ENCODE measurements at regions not wholly inside any gene's neighbourhood (a gene's known extent, or its start where the extent isn't known, plus 50 kb on each side); places are given as distances from the start of the nearest gene placed in this dataset.

GRCh38 chr5:159849437-159850083, 66.7 kb upstream of the ADRA1B start:
- H3K9me3 Mint-ChIP-seq = no peaks in the 10 kb centered on the region
- no peak overlapping the region for H3K4me3 Mint-ChIP-seq
- H3K36me3 Mint-ChIP-seq (ENCODE audit: low read depth) = no peaks in the 10 kb centered on the region
- H3K27me3 Mint-ChIP-seq = peaks cover 3% of the 10 kb centered on the region
- intact Hi-C loops (cut with micrococcal nuclease) = no loop called here
- H3K4me1 Mint-ChIP-seq (ENCODE audit: low read depth) = no peaks in the 10 kb centered on the region
- no peak overlapping the region for H3K27ac Mint-ChIP-seq

- H3K4me1 Mint-ChIP-seq (ENCODE audit: low read depth) = no peaks in the 10 kb centered on the region
- H3K36me3 Mint-ChIP-seq (ENCODE audit: low read depth) = no peaks in the 10 kb centered on the region
- intact Hi-C loops (cut with micrococcal nuclease) = no loop called here
- no peaks in the 10 kb centered on the region for H3K9me3 Mint-ChIP-seq
- no peak overlapping the region for H3K4me3 Mint-ChIP-seq
- no peak overlapping the region for H3K27ac Mint-ChIP-seq
- H3K27me3 Mint-ChIP-seq = peaks cover 7% of the 10 kb centered on the region
Observed at GRCh38 chr5:159850160-159850559, 66.1 kb upstream of the ADRA1B start.

DNA sequence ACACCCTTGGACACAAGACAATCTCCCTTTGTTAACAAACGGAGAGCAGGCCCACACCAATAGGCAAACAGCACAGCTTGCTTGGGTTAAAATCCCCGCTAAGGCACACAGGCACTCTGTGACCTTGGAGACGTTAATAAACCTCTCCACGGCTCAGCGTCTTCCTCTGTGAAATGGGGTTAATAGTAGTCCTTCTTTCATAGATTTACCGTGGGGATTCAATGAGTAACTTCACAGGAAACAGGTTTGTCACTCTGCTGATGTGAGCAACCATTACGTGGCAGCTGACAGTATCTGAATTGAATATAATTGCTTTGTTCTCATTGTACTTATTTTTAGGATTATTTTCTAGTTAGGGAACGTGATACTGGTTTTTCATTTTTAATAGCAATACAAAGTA, 65.2 kb upstream of the ADRA1B start:
- Mint-ChIP-seq H3K27ac (no peak overlapping the region), H3K27me3 (peaks cover 11% of the 10 kb centered on the region), H3K4me1 (ENCODE audit: low read depth) (no peaks in the 10 kb centered on the region), H3K36me3 (ENCODE audit: low read depth) (no peaks in the 10 kb centered on the region), H3K9me3 (no peaks in the 10 kb centered on the region), H3K4me3 (no peak overlapping the region)
- intact Hi-C loops (cut with micrococcal nuclease) = no loop called here

DNA sequence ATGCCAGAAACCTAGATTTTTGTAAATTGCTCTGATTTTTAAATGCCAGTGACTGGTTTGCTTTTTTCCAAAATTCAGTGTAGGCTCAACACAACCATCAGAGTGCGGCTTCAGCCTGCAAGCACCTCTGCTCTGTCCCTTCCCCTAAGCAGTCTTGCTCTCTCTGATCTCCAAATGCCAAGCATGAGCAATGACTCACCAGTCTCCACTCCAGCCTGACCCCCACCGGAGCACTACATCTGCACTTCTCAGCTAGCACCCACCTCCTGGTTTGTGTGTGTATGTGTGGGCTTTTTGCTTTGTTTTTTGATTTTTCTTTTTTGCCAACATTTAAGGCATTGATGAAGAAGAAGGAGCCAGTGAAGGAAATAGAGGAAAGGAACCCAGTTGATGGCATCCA, 61.4 kb upstream of the ADRA1B start:
- peaks cover 14% of the 10 kb centered on the region for H3K27me3 Mint-ChIP-seq
- intact Hi-C loops (cut with micrococcal nuclease) = no loop called here
- no peak overlapping the region for H3K4me3 Mint-ChIP-seq
- no peaks in the 10 kb centered on the region for H3K9me3 Mint-ChIP-seq
- no peaks in the 10 kb centered on the region for H3K4me1 Mint-ChIP-seq (ENCODE audit: low read depth)
- H3K27ac Mint-ChIP-seq = no peak overlapping the region
- H3K36me3 Mint-ChIP-seq (ENCODE audit: low read depth) = no peaks in the 10 kb centered on the region

- no peaks in the 10 kb centered on the region for H3K4me1 Mint-ChIP-seq (ENCODE audit: low read depth)
- no peaks in the 10 kb centered on the region for H3K9me3 Mint-ChIP-seq
- H3K27me3 Mint-ChIP-seq = peaks cover 15% of the 10 kb centered on the region
- intact Hi-C loops (cut with micrococcal nuclease) = no loop called here
- H3K4me3 Mint-ChIP-seq = no peak overlapping the region
- no peaks in the 10 kb centered on the region for H3K36me3 Mint-ChIP-seq (ENCODE audit: low read depth)
- H3K27ac Mint-ChIP-seq = no peak overlapping the region
Observed at GRCh38 chr5:159855476-159856191, 60.6 kb upstream of the ADRA1B start.

DNA sequence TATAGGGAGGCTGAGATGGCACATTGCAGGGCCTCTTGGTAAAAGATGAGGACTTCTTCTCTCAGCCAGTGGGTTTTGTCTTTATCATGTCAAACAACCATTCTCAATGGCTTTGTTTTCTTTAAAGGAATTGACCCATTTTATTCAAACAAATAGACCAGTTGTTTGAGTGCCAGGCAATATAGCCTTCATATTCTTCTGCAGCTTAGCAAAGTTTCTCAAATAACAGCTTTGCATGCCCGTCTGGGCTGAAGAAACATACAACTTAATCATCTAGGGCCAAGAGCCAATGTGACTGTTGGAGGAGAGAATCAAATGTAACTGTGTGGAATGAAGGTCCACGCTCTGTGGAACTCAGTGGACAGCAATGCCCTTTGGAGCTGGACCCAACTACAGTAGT, 57.4 kb upstream of the ADRA1B start:
- Mint-ChIP-seq H3K27me3 (peaks cover 22% of the 10 kb centered on the region), H3K9me3 (no peaks in the 10 kb centered on the region), H3K4me3 (no peak overlapping the region), H3K36me3 (ENCODE audit: low read depth) (no peaks in the 10 kb centered on the region), H3K4me1 (ENCODE audit: low read depth) (no peaks in the 10 kb centered on the region), H3K27ac (no peak overlapping the region)
- intact Hi-C loops (cut with micrococcal nuclease) = no loop called here

DNA sequence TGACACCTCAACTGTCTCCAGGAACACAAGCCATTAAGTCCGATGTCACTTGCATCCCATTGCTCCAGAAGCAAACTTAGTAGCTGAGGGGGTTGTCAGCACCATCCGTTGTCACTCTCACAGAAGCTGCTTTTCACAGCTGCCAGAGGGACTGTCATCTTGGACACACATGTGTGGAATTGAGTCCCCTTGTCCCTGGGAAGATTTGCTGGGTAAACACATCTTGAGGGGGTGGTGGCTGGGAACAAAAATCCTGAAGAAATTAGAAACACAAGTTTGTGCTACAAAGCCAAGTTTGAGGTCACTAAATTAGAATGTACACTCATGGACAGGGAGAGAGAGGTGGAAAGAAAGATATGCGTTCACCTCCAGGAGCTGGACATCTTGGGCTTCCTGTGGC, 55.2 kb upstream of the ADRA1B start:
- H3K36me3 Mint-ChIP-seq (ENCODE audit: low read depth) = no peaks in the 10 kb centered on the region
- H3K4me1 Mint-ChIP-seq (ENCODE audit: low read depth) = no peaks in the 10 kb centered on the region
- no peaks in the 10 kb centered on the region for H3K9me3 Mint-ChIP-seq
- intact Hi-C loops (cut with micrococcal nuclease) = no loop called here
- no peak overlapping the region for H3K27ac Mint-ChIP-seq
- no peak overlapping the region for H3K4me3 Mint-ChIP-seq
- H3K27me3 Mint-ChIP-seq = peaks cover 22% of the 10 kb centered on the region

DNA sequence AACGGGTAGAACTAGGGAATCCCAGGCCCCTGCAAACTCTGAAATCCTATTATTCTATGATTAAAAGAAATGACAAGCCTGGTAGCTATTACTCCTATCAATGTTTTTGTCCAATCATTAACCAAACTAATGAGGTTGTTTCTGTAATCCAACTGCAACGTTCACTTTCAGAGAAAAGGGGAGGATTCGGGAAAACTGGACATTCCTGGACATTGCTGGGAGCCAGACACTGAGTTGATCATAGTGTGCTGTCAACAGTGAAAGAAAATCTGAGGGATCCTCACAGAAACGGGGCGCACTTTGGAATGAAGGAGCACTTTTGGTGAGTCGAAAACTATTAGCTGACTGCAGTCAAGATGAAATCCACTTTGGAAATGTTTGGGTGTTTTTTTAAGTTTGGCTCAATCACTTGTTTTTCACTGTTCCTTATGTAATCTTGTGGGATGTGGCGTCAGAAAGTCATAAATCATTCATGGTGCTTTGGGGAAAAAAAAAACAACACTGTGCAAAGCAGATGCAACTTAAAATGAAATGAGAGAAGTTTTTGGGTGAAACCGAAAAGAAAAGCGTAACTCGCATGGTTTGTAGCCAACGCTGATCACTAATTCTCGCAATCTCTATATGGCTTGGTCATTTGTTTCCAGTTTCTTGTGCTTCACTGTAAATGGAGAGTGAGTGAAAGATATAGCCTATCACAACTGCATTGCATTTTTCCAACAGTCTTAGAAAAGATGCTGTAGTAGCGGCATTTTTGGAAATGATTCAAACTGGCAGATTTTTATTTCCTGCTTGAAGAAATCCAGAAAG, 51.2 kb upstream of the ADRA1B start:
- Mint-ChIP-seq H3K9me3 (no peaks in the 10 kb centered on the region), H3K4me3 (no peak overlapping the region), H3K27me3 (peaks cover 32% of the 10 kb centered on the region), H3K36me3 (ENCODE audit: low read depth) (no peaks in the 10 kb centered on the region), H3K27ac (no peak overlapping the region), H3K4me1 (ENCODE audit: low read depth) (no peaks in the 10 kb centered on the region)
- intact Hi-C loops (cut with micrococcal nuclease) = no loop called here

GRCh38 chr5:159866093-159866492, 50.2 kb upstream of the ADRA1B start:
- Mint-ChIP-seq H3K9me3 (no peaks in the 10 kb centered on the region), H3K27me3 (peaks cover 31% of the 10 kb centered on the region), H3K27ac (no peak overlapping the region), H3K4me3 (no peak overlapping the region), H3K36me3 (ENCODE audit: low read depth) (no peaks in the 10 kb centered on the region), H3K4me1 (ENCODE audit: low read depth) (no peaks in the 10 kb centered on the region)
- intact Hi-C loops (cut with micrococcal nuclease) = no loop called here

Measured in dendritic cell treated with granulocyte-macrophage colony-stimulating factor and Interleukin-4, amounts not matched to agents 40 ng/mL and 50 ng/mL, for 4 days (primary cell).